Activated naive CD4-positive, alpha-beta T cell treated with Interleukin-2 at 50 U/mL for 16 hours (primary cell): ENCODE measurements at regions not wholly inside any gene's neighbourhood (a gene's known extent, or its start where the extent isn't known, plus 50 kb on each side); places are given as distances from the start of the nearest gene placed in this dataset.
"Not testable (repeated sequence)": the region's sequence is repeated elsewhere in the genome, so short reads cannot be mapped to it uniquely, and the experiment has no call there.

Experiments
- DNase-seq: peaks from one replicate; pipeline ENCODE4 v3.0.0-alpha.2; 2020

GRCh38 chr20:29427201-29428060, 1830.0 kb upstream of the DEFB115 start:
- DNase-seq = no peak

- DNase-seq = no peak
Measured at GRCh38 chr20:29430531-29430930, 1826.9 kb upstream of the DEFB115 start.

GRCh38 chr20:29440721-29441120, 1816.7 kb upstream of the DEFB115 start:
- not testable (repeated sequence) for DNase-seq

- not testable (repeated sequence) for DNase-seq
Measured at GRCh38 chr20:29443206-29443781, 1814.2 kb upstream of the DEFB115 start.

- DNase-seq = peak; percentile 6
Measured at GRCh38 chr20:29443819-29444218, 1813.6 kb upstream of the DEFB115 start.

- DNase-seq = peak; percentile 12
Measured at GRCh38 chr20:29445050-29445907, 1812.2 kb upstream of the DEFB115 start.

GRCh38 chr20:29447517-29448484, 1809.7 kb upstream of the DEFB115 start:
- not testable (repeated sequence) for DNase-seq

- DNase-seq = no peak
Measured at GRCh38 chr20:29448806-29449470, 1808.5 kb upstream of the DEFB115 start.

GRCh38 chr20:29452186-29452585, 1805.3 kb upstream of the DEFB115 start:
- no peak for DNase-seq

GRCh38 chr20:29456987-29457693, 1800.3 kb upstream of the DEFB115 start:
- DNase-seq = not testable (repeated sequence)

GRCh38 chr20:29472606-29473005, 1784.9 kb upstream of the DEFB115 start:
- no peak for DNase-seq

- DNase-seq = not testable (repeated sequence)
Measured at GRCh38 chr20:29492840-29493239, 1764.6 kb upstream of the DEFB115 start.

- not testable (repeated sequence) for DNase-seq
Measured at GRCh38 chr20:29496767-29497166, 1760.7 kb upstream of the DEFB115 start.

- no peak for DNase-seq
Measured at GRCh38 chr20:29497261-29497671, 1760.2 kb upstream of the DEFB115 start.

- DNase-seq = not testable (repeated sequence)
Measured at GRCh38 chr20:29497684-29498083, 1759.8 kb upstream of the DEFB115 start.

- DNase-seq = not testable (repeated sequence)
Measured at GRCh38 chr20:29500738-29501137, 1756.7 kb upstream of the DEFB115 start.

GRCh38 chr20:29514634-29515033, 1742.8 kb upstream of the DEFB115 start:
- not testable (repeated sequence) for DNase-seq

- DNase-seq = not testable (repeated sequence)
Measured at GRCh38 chr20:29516847-29517246, 1740.6 kb upstream of the DEFB115 start.

GRCh38 chr20:29519610-29520241, 1737.7 kb upstream of the DEFB115 start:
- DNase-seq = not testable (repeated sequence)

GRCh38 chr20:29533566-29534177, 1723.8 kb upstream of the DEFB115 start:
- not testable (repeated sequence) for DNase-seq
